ENCODE measurements at regions not wholly inside any gene's neighbourhood (a gene's known extent, or its start where the extent isn't known, plus 50 kb on each side); places are given as distances from the start of the nearest gene placed in this dataset.

DNA sequence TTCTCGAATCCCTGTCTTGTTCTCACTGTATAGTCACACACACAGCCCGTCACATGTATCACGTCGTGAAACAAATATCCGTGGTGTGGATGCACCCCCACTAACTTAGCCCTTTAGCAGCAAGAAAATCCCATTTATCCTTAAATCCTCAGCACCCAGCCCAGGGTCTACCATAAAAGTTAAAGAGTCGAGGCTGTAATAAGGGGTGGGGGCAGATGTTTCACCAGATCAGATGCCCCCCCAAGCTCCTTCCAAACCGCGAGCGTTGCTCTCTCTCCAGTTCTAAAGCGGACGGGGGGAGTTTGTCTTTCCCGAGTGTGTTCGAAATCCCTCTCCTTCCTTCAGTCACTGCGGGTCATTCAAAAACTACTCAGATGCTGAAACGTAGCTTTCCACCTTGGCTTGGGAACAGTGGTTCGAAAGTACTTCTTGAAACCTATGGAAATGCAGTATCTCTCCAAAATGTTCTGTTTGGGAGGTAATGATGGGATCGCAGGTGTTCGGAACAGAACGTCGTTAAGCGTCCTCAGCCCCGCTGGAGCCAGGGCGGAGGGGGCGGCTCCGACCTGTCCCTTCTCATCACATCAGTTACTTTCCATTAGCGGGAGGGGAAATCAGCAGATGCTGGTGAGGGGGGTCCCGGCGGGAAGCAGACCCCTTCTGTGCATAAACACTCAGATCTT is 156.2 kb downstream of the BRD1 start:
- no peaks in the 10 kb centered on the region for H3K79me2 ChIP-seq (ENCODE audit: insufficient read depth, low read length)
- BruUV-seq (replicated peaks), result no TSS peak
- H3K36me3 ChIP-seq (ENCODE audit: control insufficient read depth in 1 of 2, insufficient read depth in 2 of 2, low read length in 2 of 2), result no peaks in the 10 kb centered on the region
- RAD21 ChIA-PET (ENCODE audit: low non-redundant PET in 1 of 2, low total read pairs in 2 of 2, uncharacterized antibody in 2 of 2, unreplicated experiment in 2 of 2), result no interaction called here
- ATAC-seq (no peak), DNase-seq (ENCODE audit: low read depth, low spot score) (no peak)
- H3K27me3 ChIP-seq (ENCODE audit: insufficient read depth, low read length), result peaks cover 27% of the 10 kb centered on the region
- H2AFZ ChIP-seq (ENCODE audit: low read depth, low read length, poor library complexity, severe bottlenecking), result no peak overlapping the region
- H3K4me3 ChIP-seq (replicated peaks in 1 of 2; ENCODE audit: low read depth in 1 of 2, low read length in 2 of 2), result no peak overlapping the region
- no peaks in the 10 kb centered on the region for H3K4me1 ChIP-seq (ENCODE audit: control insufficient read depth in 1 of 2, insufficient read depth in 2 of 2, low read length in 2 of 2)
- H3K27ac ChIP-seq (ENCODE audit: low read depth, low read length), result no peak overlapping the region
- TF ChIP-seq TCF7L2 (IDR thresholded peaks at IDR 0.05; ENCODE audit: borderline replicate concordance, extremely low read depth, insufficient read depth, insufficient read length) (no peak), ZNF274 (IDR thresholded peaks at IDR 0.05; ENCODE audit: low read depth, low read length) (no peak), POLR2A (IDR thresholded peaks at IDR 0.05; ENCODE audit: borderline replicate concordance, extremely low read depth, insufficient read depth, insufficient read length) (no peak), FOSL1 (IDR thresholded peaks at IDR 0.05; ENCODE audit: low read depth) (no peak), ELF1 (IDR thresholded peaks at IDR 0.05; ENCODE audit: borderline replicate concordance, low read depth) (no peak), RAD21 (IDR thresholded peaks at IDR 0.05; ENCODE audit: low read depth) (no peak), ZFX (IDR thresholded peaks at IDR 0.05) (no peak), EZH2 (IDR thresholded peaks at IDR 0.05) (no peak), EZH2phosphoT487 (IDR thresholded peaks at IDR 0.05; ENCODE audit: borderline replicate concordance) (no peak), ZBTB33 (IDR thresholded peaks at IDR 0.05; ENCODE audit: extremely low read depth, insufficient replicate concordance, low read length) (no peak), CEBPB (IDR thresholded peaks at IDR 0.05; ENCODE audit: low read depth) (no peak)
- H4K20me1 ChIP-seq (ENCODE audit: insufficient read depth), result no peaks in the 10 kb centered on the region
- CTCF ChIA-PET, result no interaction called here
- no peak overlapping the region for H3K4me2 ChIP-seq (ENCODE audit: low read length)
- POLR2A ChIA-PET, result no interaction called here
- no peaks in the 10 kb centered on the region for H3K9me3 ChIP-seq (ENCODE audit: control insufficient read depth in 1 of 2, insufficient read depth in 1 of 2, low read depth in 1 of 2, low read length in 2 of 2)
- intact Hi-C loops (cut with micrococcal nuclease), result no loop called here
- H3K9ac ChIP-seq (ENCODE audit: low read length), result no peak overlapping the region
- no peaks in the 10 kb centered on the region for H3K9me2 ChIP-seq (ENCODE audit: insufficient read depth)
